ENCODE measurements at regions not wholly inside any gene's neighbourhood (a gene's known extent, or its start where the extent isn't known, plus 50 kb on each side); places are given as distances from the start of the nearest gene placed in this dataset.

DNA sequence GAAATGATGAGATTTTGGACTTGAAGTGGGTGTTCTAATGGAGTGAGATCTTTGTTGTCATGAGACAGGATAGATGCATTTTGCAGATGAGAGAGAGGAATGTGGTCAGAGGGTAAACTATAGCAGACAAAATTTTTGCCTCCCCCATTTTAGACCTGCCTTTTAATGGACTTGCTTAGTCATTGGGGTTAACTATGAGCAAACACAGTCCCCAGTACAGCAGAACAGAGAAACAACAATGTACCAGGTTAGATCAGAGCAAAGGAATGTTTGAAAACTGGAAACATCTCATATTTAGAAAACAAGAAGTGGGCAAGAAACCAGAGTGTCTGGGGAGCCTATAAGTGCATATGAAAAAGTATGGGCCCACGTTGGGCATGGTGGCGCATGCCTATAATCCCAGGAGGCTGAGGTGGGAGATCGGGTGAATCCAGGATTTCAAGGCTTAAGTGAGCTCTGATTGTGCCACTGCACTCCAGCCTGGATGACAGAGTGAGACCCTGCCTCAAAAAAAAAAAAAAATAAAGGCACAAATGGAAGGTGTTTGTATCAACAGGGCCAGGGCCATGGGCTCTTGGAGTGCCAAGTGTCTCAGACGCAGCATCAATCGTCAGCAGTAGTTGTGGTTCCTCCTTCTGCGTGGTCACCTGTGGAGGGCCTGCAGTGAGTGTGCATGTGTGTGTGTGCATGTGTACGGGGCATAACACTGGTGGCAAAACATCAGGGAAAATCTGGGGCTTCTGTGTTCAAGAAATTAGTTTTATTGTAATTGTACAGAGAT is 214.4 kb upstream of the S1PR3 start (continued):
- TF ChIP-seq JUNB (IDR thresholded peaks at IDR 0.05) (peak; percentile 89), SMC3 (IDR thresholded peaks at IDR 0.05) (peak; percentile 34; the same call in 2 of the 3 replicates), ZNF302 (CRISPR knock-in tag; IDR thresholded peaks at IDR 0.05) (peak; percentile 35; the same call in 1 of the 2 replicates), KDM5A (IDR thresholded peaks at IDR 0.05) (no peak), POLR2AphosphoS2 (conservative IDR thresholded peaks at IDR 0.05; ENCODE audit: low read length) (no peak), RFX5 (IDR thresholded peaks at IDR 0.05) (no peak), GATA3 (IDR thresholded peaks at IDR 0.05; ENCODE audit: borderline replicate concordance) (peak; percentile 92), KDM1A (IDR thresholded peaks at IDR 0.05; ENCODE audit: low read depth) (no peak), MYC (IDR thresholded peaks at IDR 0.05; ENCODE audit: borderline replicate concordance, low read length) (no peak)

DNA sequence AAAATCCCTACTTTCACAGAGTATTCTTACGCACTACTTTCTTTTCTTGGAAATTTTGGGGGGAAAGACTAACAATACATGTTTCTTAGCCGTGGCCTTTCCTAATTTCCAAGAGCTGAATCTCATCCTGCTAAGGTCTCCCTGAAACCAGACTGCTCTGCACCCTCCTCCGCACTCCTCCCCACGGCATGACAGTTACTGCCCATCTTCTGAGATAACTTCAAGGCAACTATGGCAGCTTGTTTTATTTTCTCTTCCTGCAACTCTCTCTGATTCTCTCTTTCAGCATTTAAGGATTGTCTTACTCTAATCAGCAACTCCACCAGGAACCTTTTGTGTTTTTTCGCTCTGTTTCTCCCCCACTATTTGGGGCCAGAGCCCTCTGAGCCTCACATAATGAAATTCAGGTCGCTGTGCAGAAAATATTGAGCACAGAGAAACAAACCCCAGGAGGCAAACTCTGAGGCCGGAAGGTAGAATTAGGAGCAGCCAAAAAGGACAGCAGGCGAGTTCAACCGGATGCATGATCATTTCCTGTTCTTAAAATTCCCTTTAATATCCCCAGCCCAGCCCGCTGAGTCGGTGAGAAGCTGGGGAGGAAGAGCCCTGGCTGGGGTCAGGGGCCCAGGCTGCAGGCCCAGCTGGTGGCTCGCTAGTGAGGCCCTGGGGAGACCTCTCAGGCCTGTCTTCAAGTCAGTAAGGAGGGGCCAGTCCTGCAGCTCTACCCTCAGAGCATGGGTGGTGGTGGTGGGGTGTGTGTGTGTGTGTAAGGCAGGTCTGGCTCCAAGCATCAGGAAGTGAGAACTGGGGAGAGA is 213.6 kb upstream of the S1PR3 start:
- WGBS (ENCODE audit: missing lambda C conversion rate) = 91% methylated on average over 11 of the region's 12 CpGs
- H3K4me2 ChIP-seq = peak overlapping the region; percentile 77
- H3K9me3 ChIP-seq = no peaks in the 10 kb centered on the region
- TF ChIP-seq, protein P1, sequence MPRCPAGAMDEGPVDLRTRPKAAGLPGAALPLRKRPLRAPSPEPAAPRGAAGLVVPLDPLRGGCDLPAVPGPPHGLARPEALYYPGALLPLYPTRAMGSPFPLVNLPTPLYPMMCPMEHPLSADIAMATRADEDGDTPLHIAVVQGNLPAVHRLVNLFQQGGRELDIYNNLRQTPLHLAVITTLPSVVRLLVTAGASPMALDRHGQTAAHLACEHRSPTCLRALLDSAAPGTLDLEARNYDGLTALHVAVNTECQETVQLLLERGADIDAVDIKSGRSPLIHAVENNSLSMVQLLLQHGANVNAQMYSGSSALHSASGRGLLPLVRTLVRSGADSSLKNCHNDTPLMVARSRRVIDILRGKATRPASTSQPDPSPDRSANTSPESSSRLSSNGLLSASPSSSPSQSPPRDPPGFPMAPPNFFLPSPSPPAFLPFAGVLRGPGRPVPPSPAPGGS (IDR thresholded peaks at IDR 0.05) = no peak
- TF ChIP-seq BHLHE40 (IDR thresholded peaks at IDR 0.05; ENCODE audit: low read depth, low read length) (no peak), MYC (IDR thresholded peaks at IDR 0.05; ENCODE audit: borderline replicate concordance, low read length) (no peak), NFE2L2 (conservative IDR thresholded peaks at IDR 0.05; ENCODE audit: low read length) (no peak), RAD21 (conservative IDR thresholded peaks at IDR 0.05 in 1 of 2, IDR thresholded peaks at IDR 0.05 in 1 of 2) (no peak), PHF8 (IDR thresholded peaks at IDR 0.05; ENCODE audit: borderline replicate concordance, low read depth) (no peak), KDM1A (IDR thresholded peaks at IDR 0.05; ENCODE audit: low read depth) (no peak), RARB (CRISPR knock-in tag; IDR thresholded peaks at IDR 0.05) (no peak), CEBPB (IDR thresholded peaks at IDR 0.05) (no peak), ZC3H11A (IDR thresholded peaks at IDR 0.05) (no peak)
- TF ChIP-seq, protein P2, sequence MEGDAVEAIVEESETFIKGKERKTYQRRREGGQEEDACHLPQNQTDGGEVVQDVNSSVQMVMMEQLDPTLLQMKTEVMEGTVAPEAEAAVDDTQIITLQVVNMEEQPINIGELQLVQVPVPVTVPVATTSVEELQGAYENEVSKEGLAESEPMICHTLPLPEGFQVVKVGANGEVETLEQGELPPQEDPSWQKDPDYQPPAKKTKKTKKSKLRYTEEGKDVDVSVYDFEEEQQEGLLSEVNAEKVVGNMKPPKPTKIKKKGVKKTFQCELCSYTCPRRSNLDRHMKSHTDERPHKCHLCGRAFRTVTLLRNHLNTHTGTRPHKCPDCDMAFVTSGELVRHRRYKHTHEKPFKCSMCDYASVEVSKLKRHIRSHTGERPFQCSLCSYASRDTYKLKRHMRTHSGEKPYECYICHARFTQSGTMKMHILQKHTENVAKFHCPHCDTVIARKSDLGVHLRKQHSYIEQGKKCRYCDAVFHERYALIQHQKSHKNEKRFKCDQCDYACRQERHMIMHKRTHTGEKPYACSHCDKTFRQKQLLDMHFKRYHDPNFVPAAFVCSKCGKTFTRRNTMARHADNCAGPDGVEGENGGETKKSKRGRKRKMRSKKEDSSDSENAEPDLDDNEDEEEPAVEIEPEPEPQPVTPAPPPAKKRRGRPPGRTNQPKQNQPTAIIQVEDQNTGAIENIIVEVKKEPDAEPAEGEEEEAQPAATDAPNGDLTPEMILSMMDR (IDR thresholded peaks at IDR 0.05) = no peak
- TF ChIP-seq, protein P3, sequence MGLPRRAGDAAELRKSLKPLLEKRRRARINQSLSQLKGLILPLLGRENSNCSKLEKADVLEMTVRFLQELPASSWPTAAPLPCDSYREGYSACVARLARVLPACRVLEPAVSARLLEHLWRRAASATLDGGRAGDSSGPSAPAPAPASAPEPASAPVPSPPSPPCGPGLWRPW (IDR thresholded peaks at IDR 0.05) = no peak
- TF ChIP-seq, protein P4, sequence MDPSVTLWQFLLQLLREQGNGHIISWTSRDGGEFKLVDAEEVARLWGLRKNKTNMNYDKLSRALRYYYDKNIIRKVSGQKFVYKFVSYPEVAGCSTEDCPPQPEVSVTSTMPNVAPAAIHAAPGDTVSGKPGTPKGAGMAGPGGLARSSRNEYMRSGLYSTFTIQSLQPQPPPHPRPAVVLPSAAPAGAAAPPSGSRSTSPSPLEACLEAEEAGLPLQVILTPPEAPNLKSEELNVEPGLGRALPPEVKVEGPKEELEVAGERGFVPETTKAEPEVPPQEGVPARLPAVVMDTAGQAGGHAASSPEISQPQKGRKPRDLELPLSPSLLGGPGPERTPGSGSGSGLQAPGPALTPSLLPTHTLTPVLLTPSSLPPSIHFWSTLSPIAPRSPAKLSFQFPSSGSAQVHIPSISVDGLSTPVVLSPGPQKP (IDR thresholded peaks at IDR 0.05; ENCODE audit: low read depth, low read length) = no peak
- TF ChIP-seq, protein P5, sequence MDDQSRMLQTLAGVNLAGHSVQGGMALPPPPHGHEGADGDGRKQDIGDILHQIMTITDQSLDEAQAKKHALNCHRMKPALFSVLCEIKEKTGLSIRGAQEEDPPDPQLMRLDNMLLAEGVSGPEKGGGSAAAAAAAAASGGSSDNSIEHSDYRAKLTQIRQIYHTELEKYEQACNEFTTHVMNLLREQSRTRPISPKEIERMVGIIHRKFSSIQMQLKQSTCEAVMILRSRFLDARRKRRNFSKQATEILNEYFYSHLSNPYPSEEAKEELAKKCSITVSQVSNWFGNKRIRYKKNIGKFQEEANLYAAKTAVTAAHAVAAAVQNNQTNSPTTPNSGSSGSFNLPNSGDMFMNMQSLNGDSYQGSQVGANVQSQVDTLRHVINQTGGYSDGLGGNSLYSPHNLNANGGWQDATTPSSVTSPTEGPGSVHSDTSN (IDR thresholded peaks at IDR 0.05) = no peak
- TF ChIP-seq, protein P6, sequence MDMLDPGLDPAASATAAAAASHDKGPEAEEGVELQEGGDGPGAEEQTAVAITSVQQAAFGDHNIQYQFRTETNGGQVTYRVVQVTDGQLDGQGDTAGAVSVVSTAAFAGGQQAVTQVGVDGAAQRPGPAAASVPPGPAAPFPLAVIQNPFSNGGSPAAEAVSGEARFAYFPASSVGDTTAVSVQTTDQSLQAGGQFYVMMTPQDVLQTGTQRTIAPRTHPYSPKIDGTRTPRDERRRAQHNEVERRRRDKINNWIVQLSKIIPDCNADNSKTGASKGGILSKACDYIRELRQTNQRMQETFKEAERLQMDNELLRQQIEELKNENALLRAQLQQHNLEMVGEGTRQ (IDR thresholded peaks at IDR 0.05) = no peak
- peak overlapping the region; percentile 96 to 99 for H3K27ac ChIP-seq
- ATAC-seq = no peak
- DNase-seq (ENCODE audit: low read depth in 1 of 2, low spot score in 1 of 2) = no peak
- no peak overlapping the region for H3K4me3 ChIP-seq
- ChIA-PET POLR2A (interaction anchor here (0.7 kb wide), 1 partner anchor 214 kb away, joined by 3 read pairs; the partner anchor contains the start of gene S1PR3), CTCF (interaction anchor here (1.4 kb wide), 2 partner anchors 10 to 14 kb away, joined by 3 to 4 read pairs; no protein-coding TSS in a partner anchor)
- no peak for FAIRE-seq
- peaks cover 75% of the 10 kb centered on the region for H3K4me1 ChIP-seq
